ENCODE measurements at regions not wholly inside any gene's neighbourhood (a gene's known extent, or its start where the extent isn't known, plus 50 kb on each side); places are given as distances from the start of the nearest gene placed in this dataset.
"Not testable (repeated sequence)": the region's sequence is repeated elsewhere in the genome, so short reads cannot be mapped to it uniquely, and the experiment has no call there.

DNA sequence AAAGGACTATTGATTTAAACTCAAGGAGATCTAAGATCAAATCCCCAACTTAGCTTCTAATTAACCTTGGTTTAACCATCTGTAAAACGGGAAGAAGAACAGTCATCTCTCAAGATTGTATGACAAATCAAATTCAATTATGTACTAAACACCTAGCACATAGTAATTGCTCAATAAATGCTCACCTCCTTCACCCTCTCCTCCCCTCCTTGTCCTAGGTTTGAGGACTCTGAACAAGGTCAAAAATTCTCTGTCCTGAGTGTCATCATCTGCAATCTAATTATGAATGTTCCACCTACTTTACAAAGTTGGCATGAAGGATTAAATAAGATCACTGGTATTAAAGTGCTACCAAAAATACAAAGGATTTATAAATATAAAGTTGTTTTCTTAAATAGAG is 320.1 kb upstream of the PPARGC1A start:
- Mint-ChIP-seq H3K36me3 (no peaks in the 10 kb centered on the region), H3K4me3 (no peak overlapping the region), H3K27ac (no peak overlapping the region), H3K4me1 (no peaks in the 10 kb centered on the region), H3K27me3 (no peaks in the 10 kb centered on the region), H3K9me3 (no peaks in the 10 kb centered on the region)
- no peak for DNase-seq

DNA sequence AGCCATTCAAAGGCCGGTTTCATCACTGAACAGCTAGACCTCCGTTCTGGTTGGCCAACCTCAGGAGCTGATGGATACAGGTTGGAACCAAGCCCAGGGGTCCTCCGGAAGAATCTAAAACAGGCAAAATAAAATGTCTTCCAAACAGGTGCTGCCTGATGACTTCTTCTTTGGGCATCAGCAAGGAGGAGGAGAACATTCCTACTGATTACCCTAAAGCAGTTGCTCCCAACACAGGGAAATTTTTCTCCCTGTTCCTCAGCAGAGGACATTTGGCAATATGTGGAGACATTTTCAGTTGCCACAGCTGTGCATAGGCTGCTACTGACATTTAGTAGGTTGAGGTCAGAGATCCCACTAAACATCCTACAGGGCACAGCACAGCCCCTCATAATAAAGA is 319.3 kb upstream of the PPARGC1A start:
- Mint-ChIP-seq H3K4me1 (no peaks in the 10 kb centered on the region), H3K4me3 (no peak overlapping the region), H3K27me3 (no peaks in the 10 kb centered on the region), H3K36me3 (no peaks in the 10 kb centered on the region), H3K9me3 (no peaks in the 10 kb centered on the region), H3K27ac (no peak overlapping the region)
- no peak for DNase-seq

DNA sequence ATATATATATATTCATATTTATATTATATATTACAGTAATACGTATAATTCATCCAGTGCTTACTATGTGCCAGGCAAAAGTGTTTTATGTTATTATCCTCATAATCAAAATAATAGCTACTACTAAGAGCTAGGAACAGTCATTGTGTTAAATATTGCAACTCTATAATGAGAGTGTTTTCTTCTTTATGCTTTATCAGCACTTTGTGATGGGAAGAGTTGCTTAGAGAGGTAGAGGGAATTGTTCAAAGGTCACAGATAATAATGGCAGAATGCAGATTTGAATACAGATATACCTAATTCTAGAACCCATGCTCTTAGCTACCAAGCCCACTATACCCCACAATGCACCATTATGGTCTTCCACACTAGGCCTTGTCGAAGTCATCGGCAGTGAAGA is 318.8 kb upstream of the PPARGC1A start:
- H3K9me3 Mint-ChIP-seq = no peaks in the 10 kb centered on the region

DNA sequence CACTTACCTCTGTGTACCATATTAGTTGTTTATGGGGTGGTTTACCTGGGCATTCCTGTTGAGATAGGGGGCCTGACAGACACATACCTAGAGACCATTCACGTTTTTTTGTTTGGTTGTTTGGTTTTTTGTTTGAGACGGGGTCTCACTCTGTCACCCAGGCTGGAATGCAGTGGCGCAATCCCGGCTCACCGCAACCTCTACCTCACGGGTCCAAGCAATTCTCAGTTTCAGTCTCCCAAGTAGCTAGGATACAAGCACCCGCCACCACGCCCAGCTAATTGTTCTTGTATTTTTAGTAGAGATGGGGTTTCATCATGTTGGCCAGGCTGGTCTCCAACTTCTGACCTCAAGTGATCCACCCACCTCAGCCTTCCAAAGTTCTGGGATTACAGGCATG is 314.9 kb upstream of the PPARGC1A start:
- not testable (repeated sequence) for H3K4me1 Mint-ChIP-seq, H3K27me3 Mint-ChIP-seq, DNase-seq, H3K4me3 Mint-ChIP-seq, H3K27ac Mint-ChIP-seq, H3K36me3 Mint-ChIP-seq, H3K9me3 Mint-ChIP-seq

More for the DNA sequence above, 318.8 kb upstream of the PPARGC1A start:
- Mint-ChIP-seq H3K4me3 (no peak overlapping the region), H3K4me1 (no peaks in the 10 kb centered on the region), H3K36me3 (no peaks in the 10 kb centered on the region), H3K27ac (no peak overlapping the region), H3K27me3 (no peaks in the 10 kb centered on the region)
- DNase-seq = no peak

GRCh38 chr4:24203926-24204325 is 314.1 kb upstream of the PPARGC1A start:
- no peaks in the 10 kb centered on the region for H3K4me1 Mint-ChIP-seq

DNA sequence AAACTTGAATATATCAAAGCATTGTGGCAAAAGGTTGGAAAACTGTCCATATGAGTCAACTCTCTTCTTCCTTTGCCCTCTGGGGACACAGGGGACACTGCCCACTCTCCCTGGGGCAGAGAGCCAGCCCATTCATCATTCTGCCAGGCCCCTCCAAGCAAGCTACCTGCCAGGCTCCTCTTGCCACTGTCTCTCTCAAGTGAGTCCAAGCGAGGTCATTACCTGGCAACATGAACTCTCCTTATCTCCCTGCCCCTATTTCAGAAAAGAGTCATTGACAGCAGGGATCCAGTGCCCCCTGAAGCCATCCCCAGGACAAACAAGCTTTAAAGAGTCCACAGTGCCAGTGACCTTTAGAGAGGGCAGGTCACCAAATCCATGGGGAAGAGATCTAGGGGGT is 312.7 kb upstream of the PPARGC1A start:
- Mint-ChIP-seq H3K4me3 (no peak overlapping the region), H3K27me3 (peaks cover 4% of the 10 kb centered on the region), H3K4me1 (no peaks in the 10 kb centered on the region), H3K36me3 (no peaks in the 10 kb centered on the region), H3K9me3 (no peaks in the 10 kb centered on the region), H3K27ac (no peak overlapping the region)
- DNase-seq = no peak

More at GRCh38 chr4:24203926-24204325, 314.1 kb upstream of the PPARGC1A start:
- no peak overlapping the region for H3K27ac Mint-ChIP-seq
- no peaks in the 10 kb centered on the region for H3K36me3 Mint-ChIP-seq
- no peak for DNase-seq
- H3K27me3 Mint-ChIP-seq = peaks cover 4% of the 10 kb centered on the region
- no peaks in the 10 kb centered on the region for H3K9me3 Mint-ChIP-seq
- H3K4me3 Mint-ChIP-seq = no peak overlapping the region

DNA sequence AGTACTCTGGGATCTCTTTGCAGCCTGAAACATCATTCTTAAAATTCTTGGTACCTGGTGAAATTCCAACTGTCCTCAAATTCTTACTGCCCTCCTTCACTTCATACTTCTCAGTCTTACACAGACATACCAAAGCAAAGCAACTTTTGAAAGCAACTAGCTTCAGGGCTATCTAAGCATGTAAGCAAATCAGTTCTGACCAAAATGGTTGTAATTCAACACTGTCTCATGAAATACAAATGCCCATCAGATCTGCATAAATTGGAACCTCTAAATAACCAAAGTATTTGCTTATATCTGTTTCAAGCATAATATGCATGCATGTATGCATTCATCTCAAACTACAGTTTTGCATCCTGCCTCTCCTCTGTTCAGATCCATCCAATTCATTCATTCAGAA is 308.1 kb upstream of the PPARGC1A start:
- no peaks in the 10 kb centered on the region for H3K36me3 Mint-ChIP-seq
- no peaks in the 10 kb centered on the region for H3K4me1 Mint-ChIP-seq
- no peak overlapping the region for H3K27ac Mint-ChIP-seq
- H3K27me3 Mint-ChIP-seq = peaks cover 8% of the 10 kb centered on the region
- no peak for DNase-seq
- H3K4me3 Mint-ChIP-seq = no peak overlapping the region
- no peaks in the 10 kb centered on the region for H3K9me3 Mint-ChIP-seq

DNA sequence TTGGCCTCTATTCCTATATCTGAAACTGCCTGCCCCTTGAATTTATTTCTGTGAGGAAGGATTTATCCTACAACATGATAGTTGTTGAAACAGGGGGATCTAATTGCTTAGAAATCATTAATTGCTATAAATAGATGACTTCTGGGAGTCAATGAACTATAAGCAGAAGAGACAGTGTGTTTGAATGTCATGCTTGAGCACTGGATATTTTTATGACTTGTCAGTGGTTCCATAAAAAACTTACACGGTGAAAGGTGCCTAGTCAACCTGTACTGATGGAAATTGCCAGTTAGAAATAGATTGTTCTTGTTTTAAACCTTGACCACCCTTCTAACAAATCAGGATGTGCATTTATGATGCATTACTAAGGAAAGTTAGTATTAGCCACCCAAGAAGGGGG is 306.9 kb upstream of the PPARGC1A start:
- no peaks in the 10 kb centered on the region for H3K4me1 Mint-ChIP-seq
- H3K27me3 Mint-ChIP-seq = peaks cover 3% of the 10 kb centered on the region
- H3K27ac Mint-ChIP-seq = no peak overlapping the region
- H3K36me3 Mint-ChIP-seq = no peaks in the 10 kb centered on the region
- H3K4me3 Mint-ChIP-seq = no peak overlapping the region
- no peaks in the 10 kb centered on the region for H3K9me3 Mint-ChIP-seq
- DNase-seq = no peak

DNA sequence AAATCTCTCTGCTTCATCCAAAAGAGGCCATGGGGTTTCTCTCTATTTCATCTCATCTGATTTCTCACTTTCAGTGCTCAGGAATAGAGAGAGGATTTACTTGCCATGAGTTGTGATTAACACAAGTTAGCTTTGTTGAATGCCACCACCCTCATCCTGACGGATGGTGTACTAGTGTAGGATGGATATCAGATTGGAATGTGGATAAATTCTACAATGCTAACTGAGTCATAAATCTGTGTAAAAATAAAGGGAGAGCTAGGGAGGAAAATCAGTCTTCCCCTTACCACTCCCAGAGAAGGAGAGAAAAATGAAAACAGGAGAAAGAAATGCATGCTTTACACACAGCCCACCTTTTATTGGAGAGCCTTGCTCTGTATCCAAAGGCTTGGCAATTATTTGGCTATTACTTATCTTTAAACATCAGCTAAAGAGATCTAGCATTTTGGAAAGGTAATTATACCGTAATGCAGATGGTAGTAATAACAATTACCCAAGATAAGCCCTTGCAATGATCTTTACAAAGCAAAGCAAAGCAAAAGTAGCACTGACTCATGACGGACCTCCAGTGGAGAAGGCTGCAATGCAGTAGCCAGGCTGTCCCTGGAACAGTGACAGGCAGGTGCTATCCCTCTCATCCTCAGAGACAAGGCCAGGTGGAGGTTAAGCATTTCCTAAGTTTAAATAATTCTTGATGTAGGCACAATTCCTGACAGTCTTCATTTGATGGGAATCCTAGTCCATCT is 306.3 kb upstream of the PPARGC1A start:
- peaks cover 3% of the 10 kb centered on the region for H3K27me3 Mint-ChIP-seq
- no peak overlapping the region for H3K4me3 Mint-ChIP-seq
- DNase-seq = no peak
- no peaks in the 10 kb centered on the region for H3K4me1 Mint-ChIP-seq
- no peaks in the 10 kb centered on the region for H3K9me3 Mint-ChIP-seq
- no peak overlapping the region for H3K27ac Mint-ChIP-seq
- no peaks in the 10 kb centered on the region for H3K36me3 Mint-ChIP-seq

GRCh38 chr4:24192018-24192641 is 302.3 kb upstream of the PPARGC1A start:
- no peak overlapping the region for H3K4me3 Mint-ChIP-seq
- H3K9me3 Mint-ChIP-seq = no peaks in the 10 kb centered on the region
- no peak overlapping the region for H3K27ac Mint-ChIP-seq
- H3K27me3 Mint-ChIP-seq = peaks cover 3% of the 10 kb centered on the region
- DNase-seq = no peak
- H3K4me1 Mint-ChIP-seq = no peaks in the 10 kb centered on the region
- no peaks in the 10 kb centered on the region for H3K36me3 Mint-ChIP-seq

DNA sequence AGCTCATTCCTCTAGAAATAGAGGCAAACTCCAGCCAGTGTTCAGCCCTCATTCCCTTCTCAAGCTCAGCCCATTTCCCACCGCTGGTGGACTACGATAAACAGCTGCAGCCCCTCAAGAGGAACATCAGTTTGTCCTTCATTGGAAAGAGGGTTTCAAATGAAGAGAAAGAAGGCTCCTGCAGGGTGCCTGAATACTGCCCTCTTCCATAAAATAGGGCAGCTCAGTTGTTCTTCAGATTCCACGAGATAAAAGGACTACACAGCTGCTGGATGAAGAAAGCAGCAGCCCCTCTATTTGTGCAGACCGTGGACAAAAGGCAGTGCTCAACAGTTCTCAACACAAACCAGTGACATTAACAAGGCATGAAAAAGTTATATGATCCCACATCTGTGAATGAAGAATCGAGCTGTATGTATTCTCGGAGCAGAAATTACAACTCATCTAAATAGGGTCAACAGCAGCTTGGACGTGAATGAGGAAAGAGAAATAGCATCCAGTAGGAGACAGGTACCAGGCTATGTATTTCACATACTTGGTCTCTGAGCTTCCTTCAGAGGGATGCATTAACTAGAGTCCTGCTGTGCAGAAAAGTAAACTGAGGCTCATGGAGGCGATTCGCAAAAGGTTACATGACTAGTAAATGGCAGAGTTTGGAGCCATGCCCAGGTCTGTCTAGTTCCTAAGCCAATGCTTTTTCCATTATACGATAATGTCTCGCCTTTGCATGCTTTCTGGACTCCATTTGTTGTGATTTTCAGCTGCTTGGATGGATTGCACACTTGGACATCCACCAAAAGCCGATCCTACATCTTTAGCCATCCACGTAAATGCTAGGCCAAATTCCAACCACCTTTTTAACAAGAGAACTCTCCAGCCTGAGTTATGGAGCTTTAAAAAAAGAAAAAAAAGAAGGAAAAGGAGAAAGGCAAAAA is 301.2 kb upstream of the PPARGC1A start:
- DNase-seq = no peak
- H3K27ac Mint-ChIP-seq = no peak overlapping the region
- no peak overlapping the region for H3K4me3 Mint-ChIP-seq
- H3K4me1 Mint-ChIP-seq = no peaks in the 10 kb centered on the region
- no peaks in the 10 kb centered on the region for H3K9me3 Mint-ChIP-seq
- peaks cover 3% of the 10 kb centered on the region for H3K27me3 Mint-ChIP-seq
- H3K36me3 Mint-ChIP-seq = no peaks in the 10 kb centered on the region

DNA sequence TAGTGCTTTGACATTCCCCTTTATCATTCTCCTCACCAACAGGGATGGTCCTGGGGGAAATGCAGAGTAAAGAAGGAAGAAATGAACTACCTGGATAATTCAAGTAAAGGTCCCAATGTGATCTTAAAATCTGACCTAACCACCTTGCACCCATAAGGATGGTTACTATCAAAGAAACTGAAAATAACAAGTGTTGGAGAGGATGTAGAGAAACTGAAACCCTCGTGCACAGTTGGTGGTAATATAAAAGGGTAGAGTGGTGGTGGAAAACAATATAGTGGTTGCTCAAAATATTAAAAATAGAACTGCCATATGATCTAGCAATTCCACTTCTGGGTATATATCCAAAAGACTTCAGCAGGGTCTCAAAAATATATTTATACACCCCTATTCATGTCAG is 298.6 kb upstream of the PPARGC1A start:
- no peak for DNase-seq
- no peaks in the 10 kb centered on the region for H3K9me3 Mint-ChIP-seq
- no peaks in the 10 kb centered on the region for H3K36me3 Mint-ChIP-seq
- H3K27me3 Mint-ChIP-seq = peaks cover 3% of the 10 kb centered on the region
- H3K4me1 Mint-ChIP-seq = no peaks in the 10 kb centered on the region
- H3K4me3 Mint-ChIP-seq = no peak overlapping the region
- no peak overlapping the region for H3K27ac Mint-ChIP-seq

GRCh38 chr4:24186466-24186865 is 296.6 kb upstream of the PPARGC1A start:
- Mint-ChIP-seq H3K27me3 (no peaks in the 10 kb centered on the region), H3K4me3 (no peak overlapping the region), H3K4me1 (no peaks in the 10 kb centered on the region), H3K27ac (no peak overlapping the region), H3K9me3 (no peaks in the 10 kb centered on the region), H3K36me3 (no peaks in the 10 kb centered on the region)
- DNase-seq = no peak

- no peak for DNase-seq
- Mint-ChIP-seq H3K4me3 (no peak overlapping the region), H3K36me3 (no peaks in the 10 kb centered on the region), H3K4me1 (no peaks in the 10 kb centered on the region), H3K9me3 (no peaks in the 10 kb centered on the region), H3K27ac (no peak overlapping the region), H3K27me3 (no peaks in the 10 kb centered on the region)
Observed at GRCh38 chr4:24181005-24181404, 291.2 kb upstream of the PPARGC1A start.

- Mint-ChIP-seq H3K36me3 (no peaks in the 10 kb centered on the region), H3K9me3 (no peaks in the 10 kb centered on the region), H3K27ac (no peak overlapping the region)
Observed at GRCh38 chr4:24180586-24180985, 290.7 kb upstream of the PPARGC1A start.

More at GRCh38 chr4:24180586-24180985, 290.7 kb upstream of the PPARGC1A start:
- Mint-ChIP-seq H3K4me3 (no peak overlapping the region), H3K27me3 (no peaks in the 10 kb centered on the region), H3K4me1 (no peaks in the 10 kb centered on the region)
- no peak for DNase-seq

Measured in activated naive CD8-positive, alpha-beta T cell treated with anti-CD3 and anti-CD28 coated beads for 36 hours (primary cell).